Ovary (tissue), 7 donors: ENCODE measurements at regions not wholly inside any gene's neighbourhood (a gene's known extent, or its start where the extent isn't known, plus 50 kb on each side); places are given as distances from the start of the nearest gene placed in this dataset.

Experiments used
- DNase-seq, 5 donors: peaks; one replicate each; pipeline ENCODE4 v3.0.0-alpha.2; 2019 to 2020
- H3K27ac ChIP-seq, 2 donors: fragments of 200-600 bp; one replicate each; pipeline versions ENCODE4 v1.5.1 to v1.8.0; 2019 to 2022
- H3K27me3 ChIP-seq: fragments of 200-600 bp; one replicate; pipeline ENCODE4 v1.8.0; 2022
- H3K36me3 ChIP-seq: fragments of 200-600 bp; sonication (generic); one replicate; pipeline ENCODE4 v1.5.1; 2019
- H3K4me1 ChIP-seq: one replicate; pipeline ENCODE4 v1.8.1; 2013; ENCODE audit warnings: mild to moderate bottlenecking, moderate library complexity; ENCODE audit not compliant: insufficient read depth
- H3K4me3 ChIP-seq: fragments of 200-600 bp; sonication (generic); one replicate; pipeline ENCODE4 v1.5.1; 2017
- H3K9me3 ChIP-seq, 2 donors: fragments of 200-600 bp in 1 of 2; sonication (generic) in 1 of 2; one replicate each; pipeline versions ENCODE4 v1.5.1 to v1.8.1; 2013 to 2019; ENCODE audit warnings: mild to moderate bottlenecking in 1 of 2, moderate library complexity in 1 of 2
- EP300 ChIP-seq: sonication (generic); formaldehyde crosslinking; IDR thresholded peaks from one replicate; pipeline ENCODE4 v1.6.1; 2017; ENCODE audit warnings: antibody characterized with exemption
- POLR2A ChIP-seq: fragments of 450-650 bp; IDR thresholded peaks from one replicate; pipeline ENCODE4 v1.6.1; 2017; ENCODE audit warnings: antibody characterized with exemption, mild to moderate bottlenecking, moderate library complexity
- WGBS, 3 donors: extraction: QIAGEN DNeasy Blood & Tissue Kit in 1 of 3; methylation state at CpG; one replicate each; pipeline versions ENCODE4 v1.1.5 to v1.1.7; 2013 to 2017; 5-methylcytosine and 5-hydroxymethylcytosine counted together
- intact Hi-C, 4 donors: fragments of 100-400 bp; cut with DNase I; formaldehyde crosslinking; loops; one replicate each; pipeline versions ENCODE4 v1.11.0 to v1.15.1; 2022 to 2023
- TF ChIP-seq, protein P1 (sequence below), 3 donors: fragments of 450-650 bp in 2 of 3; fragments of 200-600 bp in 1 of 3; IDR thresholded peaks; one replicate each; pipeline versions ENCODE4 v1.5.1 to v1.8.0; 2016 to 2022; ENCODE audit warnings: antibody characterized with exemption in 3 of 3, mild to moderate bottlenecking in 1 of 3
- donor health status: DM: no; HTN: no; CAD: no; lungs with moderate emphysema.
- donor health status: DM: no; HTN: no; CAD: no.
- donor health status: Bipolar disorder and iron deficiency.
- donor health status: DM: no; HTN: no; CAD: no.
- donor health status: DM: yes; HTN: yes; CAD: no.

DNA sequence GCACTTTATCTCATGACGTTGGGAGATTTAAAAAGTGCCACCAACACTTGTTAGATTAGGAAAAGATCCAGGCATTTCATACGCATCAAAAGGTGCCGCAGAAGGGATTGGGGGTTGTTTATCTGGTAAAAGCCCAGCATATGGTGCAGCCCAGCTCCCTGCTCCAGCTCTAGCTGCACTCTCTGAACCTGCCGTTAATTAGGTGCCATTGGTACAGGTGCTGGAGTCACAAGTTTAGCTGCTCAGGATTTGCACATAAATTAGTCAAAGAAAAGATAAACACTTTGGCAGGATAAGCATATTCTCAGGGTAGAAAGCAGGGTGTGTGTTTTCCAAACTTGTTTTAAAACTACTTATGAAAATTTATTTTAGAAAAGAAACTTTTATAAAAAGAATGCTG, 932.6 kb upstream of the TMEM132C start:
- no peaks in the 10 kb centered on the region for H3K27me3 ChIP-seq
- no peak overlapping the region for H3K27ac ChIP-seq
- no peaks in the 10 kb centered on the region for H3K9me3 ChIP-seq
- H3K4me3 ChIP-seq, result no peak overlapping the region
- intact Hi-C loops, result no loop called here
- H3K36me3 ChIP-seq, result no peaks in the 10 kb centered on the region
- no peak for TF ChIP-seq POLR2A
- no peak for TF ChIP-seq EP300
- TF ChIP-seq, protein P1, sequence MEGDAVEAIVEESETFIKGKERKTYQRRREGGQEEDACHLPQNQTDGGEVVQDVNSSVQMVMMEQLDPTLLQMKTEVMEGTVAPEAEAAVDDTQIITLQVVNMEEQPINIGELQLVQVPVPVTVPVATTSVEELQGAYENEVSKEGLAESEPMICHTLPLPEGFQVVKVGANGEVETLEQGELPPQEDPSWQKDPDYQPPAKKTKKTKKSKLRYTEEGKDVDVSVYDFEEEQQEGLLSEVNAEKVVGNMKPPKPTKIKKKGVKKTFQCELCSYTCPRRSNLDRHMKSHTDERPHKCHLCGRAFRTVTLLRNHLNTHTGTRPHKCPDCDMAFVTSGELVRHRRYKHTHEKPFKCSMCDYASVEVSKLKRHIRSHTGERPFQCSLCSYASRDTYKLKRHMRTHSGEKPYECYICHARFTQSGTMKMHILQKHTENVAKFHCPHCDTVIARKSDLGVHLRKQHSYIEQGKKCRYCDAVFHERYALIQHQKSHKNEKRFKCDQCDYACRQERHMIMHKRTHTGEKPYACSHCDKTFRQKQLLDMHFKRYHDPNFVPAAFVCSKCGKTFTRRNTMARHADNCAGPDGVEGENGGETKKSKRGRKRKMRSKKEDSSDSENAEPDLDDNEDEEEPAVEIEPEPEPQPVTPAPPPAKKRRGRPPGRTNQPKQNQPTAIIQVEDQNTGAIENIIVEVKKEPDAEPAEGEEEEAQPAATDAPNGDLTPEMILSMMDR (IDR thresholded peaks at IDR 0.05), result no peak
- no peak for DNase-seq
- no peaks in the 10 kb centered on the region for H3K4me1 ChIP-seq
- WGBS, 3 donors, result 35 to 43% (median 42%) methylated on average over 4 of the region's 4 CpGs

DNA sequence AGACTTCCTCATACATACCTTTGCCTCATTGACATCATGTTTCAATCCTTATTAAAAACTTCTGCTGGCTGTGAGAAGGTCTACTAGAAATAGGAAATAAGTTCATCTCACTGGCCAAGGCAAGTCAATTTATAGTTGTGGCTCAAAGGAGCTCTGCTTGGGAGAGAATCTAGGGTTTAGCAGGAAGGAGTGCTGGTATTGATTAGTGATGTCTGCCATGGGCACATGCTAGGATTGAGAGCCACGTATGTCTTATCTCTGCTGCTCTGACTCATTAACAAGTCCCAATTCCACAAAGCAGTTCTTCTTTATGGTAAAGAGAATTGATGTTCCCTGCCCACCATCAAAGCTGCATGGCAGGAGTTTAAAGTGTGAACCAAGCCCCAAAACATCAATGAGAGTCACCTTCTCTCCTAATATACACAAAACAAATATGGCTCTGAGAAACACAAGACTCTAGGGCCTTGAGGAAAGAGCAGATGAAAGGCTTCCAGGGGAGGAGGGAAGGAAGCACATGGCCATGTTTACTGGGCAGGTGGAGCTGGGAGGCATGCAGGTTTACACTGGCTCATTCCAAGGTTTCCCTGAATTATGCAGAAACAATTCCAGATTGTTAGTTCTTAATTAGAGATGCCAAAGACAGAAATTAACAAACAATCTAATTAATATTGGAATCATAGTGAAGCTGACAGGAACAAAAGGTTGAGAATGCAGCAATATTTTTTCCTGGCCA, 931.9 kb upstream of the TMEM132C start:
- Histone ChIP-seq H3K9me3 (no peaks in the 10 kb centered on the region), H3K4me3 (no peak overlapping the region), H3K27me3 (no peaks in the 10 kb centered on the region), H3K36me3 (no peaks in the 10 kb centered on the region), H3K4me1 (no peaks in the 10 kb centered on the region), H3K27ac (no peak overlapping the region)
- intact Hi-C loops, result no loop called here
- TF ChIP-seq, protein P1 (IDR thresholded peaks at IDR 0.05), result no peak
- no peak for TF ChIP-seq EP300
- TF ChIP-seq POLR2A, result no peak
- DNase-seq, result no peak
- 4 to 10% (median 5%) methylated on average over 1 of the region's 1 CpG for WGBS, 3 donors

DNA sequence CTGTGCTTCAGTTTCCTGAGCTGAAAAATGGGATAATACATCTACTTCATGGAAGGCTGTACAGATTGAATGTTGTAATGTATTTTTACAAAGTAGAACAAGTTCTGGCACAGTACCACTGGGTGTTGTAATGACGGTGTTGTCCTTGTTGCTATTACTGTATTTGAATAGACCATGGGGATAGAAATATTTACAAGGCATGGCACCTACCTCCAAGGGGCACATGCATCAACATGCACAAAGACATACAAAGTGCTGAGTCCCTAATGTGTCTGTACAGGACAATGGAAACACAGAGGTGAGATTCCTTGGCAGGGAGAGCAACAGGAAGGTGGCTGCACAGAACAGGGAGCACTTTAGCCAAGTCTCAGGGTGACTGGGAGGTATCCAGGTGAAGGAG, 930.6 kb upstream of the TMEM132C start:
- no peaks in the 10 kb centered on the region for H3K4me1 ChIP-seq
- 74 to 85% (median 75%) methylated on average over 1 of the region's 1 CpG for WGBS, 3 donors
- intact Hi-C loops, result no loop called here

DNA sequence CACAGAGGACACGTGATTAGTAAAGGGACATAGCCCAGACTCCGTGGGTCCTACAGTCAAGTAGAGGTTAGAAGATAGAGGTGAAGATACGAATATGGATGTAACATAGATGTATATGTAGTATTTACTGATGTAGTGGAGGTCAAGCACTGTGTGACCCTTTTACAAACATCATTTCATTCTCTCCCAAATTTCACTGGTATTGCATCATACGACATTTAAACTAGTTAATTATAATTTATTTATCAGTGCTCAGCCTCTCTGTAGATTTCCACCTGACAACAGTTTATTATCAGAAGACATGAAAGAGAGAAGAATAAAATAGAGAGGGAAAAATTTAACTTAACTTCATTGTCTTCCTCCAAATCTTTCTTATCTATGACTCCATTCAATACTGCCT, 927.9 kb upstream of the TMEM132C start:
- H3K36me3 ChIP-seq, result no peaks in the 10 kb centered on the region
- intact Hi-C loops, result no loop called here
- no peaks in the 10 kb centered on the region for H3K27me3 ChIP-seq
- H3K4me3 ChIP-seq, result no peak overlapping the region
- WGBS, 3 donors, result 60 to 74% (median 63%) methylated on average over 4 of the region's 4 CpGs
- H3K4me1 ChIP-seq, result no peaks in the 10 kb centered on the region
- DNase-seq, result no peak
- no peak overlapping the region for H3K27ac ChIP-seq
- TF ChIP-seq EP300 (no peak), POLR2A (no peak)
- TF ChIP-seq, protein P1 (IDR thresholded peaks at IDR 0.05), result no peak
- no peaks in the 10 kb centered on the region for H3K9me3 ChIP-seq

More for the DNA sequence above, 930.6 kb upstream of the TMEM132C start:
- no peaks in the 10 kb centered on the region for H3K27me3 ChIP-seq
- H3K27ac ChIP-seq, result no peak overlapping the region
- no peaks in the 10 kb centered on the region for H3K36me3 ChIP-seq
- no peaks in the 10 kb centered on the region for H3K9me3 ChIP-seq
- TF ChIP-seq, protein P1 (IDR thresholded peaks at IDR 0.05), result no peak
- TF ChIP-seq EP300 (no peak), POLR2A (no peak)
- H3K4me3 ChIP-seq, result no peak overlapping the region
- no peak for DNase-seq
